ENCODE measurements at regions not wholly inside any gene's neighbourhood (a gene's known extent, or its start where the extent isn't known, plus 50 kb on each side); places are given as distances from the start of the nearest gene placed in this dataset.

DNA sequence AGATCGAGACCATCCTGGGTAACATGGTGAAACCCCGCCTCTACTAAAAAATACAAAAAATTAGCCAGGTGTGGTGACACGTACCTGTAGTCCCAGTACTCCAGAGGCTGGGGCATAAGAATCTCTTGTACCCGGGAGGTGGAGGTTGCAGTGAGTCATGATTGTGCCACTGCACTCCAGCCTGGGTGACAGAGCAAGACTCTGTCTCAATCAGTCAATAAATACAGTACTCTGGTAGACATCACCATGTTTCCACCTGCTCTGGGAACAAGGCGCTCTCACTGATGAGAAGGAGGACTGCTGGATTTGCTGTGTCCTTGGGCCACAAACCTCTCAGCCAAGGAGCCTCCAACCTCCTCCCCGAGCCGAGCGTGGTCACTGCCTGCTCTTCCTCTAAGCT is 154.2 kb upstream of the ZNF236 start:
- TF ChIP-seq, protein P1, sequence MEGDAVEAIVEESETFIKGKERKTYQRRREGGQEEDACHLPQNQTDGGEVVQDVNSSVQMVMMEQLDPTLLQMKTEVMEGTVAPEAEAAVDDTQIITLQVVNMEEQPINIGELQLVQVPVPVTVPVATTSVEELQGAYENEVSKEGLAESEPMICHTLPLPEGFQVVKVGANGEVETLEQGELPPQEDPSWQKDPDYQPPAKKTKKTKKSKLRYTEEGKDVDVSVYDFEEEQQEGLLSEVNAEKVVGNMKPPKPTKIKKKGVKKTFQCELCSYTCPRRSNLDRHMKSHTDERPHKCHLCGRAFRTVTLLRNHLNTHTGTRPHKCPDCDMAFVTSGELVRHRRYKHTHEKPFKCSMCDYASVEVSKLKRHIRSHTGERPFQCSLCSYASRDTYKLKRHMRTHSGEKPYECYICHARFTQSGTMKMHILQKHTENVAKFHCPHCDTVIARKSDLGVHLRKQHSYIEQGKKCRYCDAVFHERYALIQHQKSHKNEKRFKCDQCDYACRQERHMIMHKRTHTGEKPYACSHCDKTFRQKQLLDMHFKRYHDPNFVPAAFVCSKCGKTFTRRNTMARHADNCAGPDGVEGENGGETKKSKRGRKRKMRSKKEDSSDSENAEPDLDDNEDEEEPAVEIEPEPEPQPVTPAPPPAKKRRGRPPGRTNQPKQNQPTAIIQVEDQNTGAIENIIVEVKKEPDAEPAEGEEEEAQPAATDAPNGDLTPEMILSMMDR (conservative IDR thresholded peaks at IDR 0.05; ENCODE audit: low read depth, low read length), result no peak
- no peak for TF ChIP-seq EZH2phosphoT487 (IDR thresholded peaks at IDR 0.05; ENCODE audit: borderline replicate concordance, low read length)
